CD14-positive monocyte (primary cell): ENCODE measurements at regions not wholly inside any gene's neighbourhood (a gene's known extent, or its start where the extent isn't known, plus 50 kb on each side); places are given as distances from the start of the nearest gene placed in this dataset.

Source experiments
- DNase-seq, 3 donors: peaks; one replicate each; pipeline ENCODE4 v3.0.0-alpha.2; 2011 to 2022
- H2AFZ ChIP-seq: 2 replicates; pipeline ENCODE4 v1.6.0; 2012; ENCODE audit warnings: mild to moderate bottlenecking, low read depth, low read length, inconsistent platforms; ENCODE audit not compliant: insufficient read depth, poor library complexity, severe bottlenecking
- H3K27ac ChIP-seq, 2 donors: 1 replicate in 1 of 2; 2 replicates in 1 of 2; pipeline ENCODE4 v1.5.1; 2012 to 2013; ENCODE audit warnings: low read length in 2 of 2, control low read depth in 1 of 2, inconsistent platforms in 1 of 2, low read depth in 1 of 2, mild to moderate bottlenecking in 1 of 2
- H3K27me3 ChIP-seq, 2 donors: one replicate each; pipeline versions ENCODE4 v1.6.0 to v1.6.1; 2011 to 2013; ENCODE audit warnings: low read length in 2 of 2; ENCODE audit not compliant: control insufficient read depth in 2 of 2, insufficient read depth in 2 of 2
- H3K36me3 ChIP-seq, 2 donors: replicated peaks in 1 of 2; 1 replicate in 1 of 2; 2 replicates in 1 of 2; pipeline versions ENCODE4 v1.5.1 to v1.6.1; 2012 to 2013; ENCODE audit warnings: low read length in 2 of 2, control low read depth in 1 of 2, inconsistent platforms in 1 of 2, mild to moderate bottlenecking in 1 of 2; ENCODE audit not compliant: insufficient read depth in 2 of 2, control insufficient read depth in 1 of 2
- H3K4me1 ChIP-seq, 2 donors: 1 replicate in 1 of 2; 2 replicates in 1 of 2; pipeline versions ENCODE4 v1.5.1 to v1.6.1; 2012 to 2013; ENCODE audit warnings: low read length in 2 of 2, control low read depth in 1 of 2, inconsistent platforms in 1 of 2, mild to moderate bottlenecking in 1 of 2, moderate library complexity in 1 of 2; ENCODE audit not compliant: insufficient read depth in 2 of 2, control insufficient read depth in 1 of 2
- H3K4me2 ChIP-seq: replicated peaks from 2 replicates; pipeline ENCODE3; 2012; ENCODE audit warnings: low read length, moderate library complexity, mild to moderate bottlenecking; ENCODE audit not compliant: poor library complexity, severe bottlenecking; ENCODE audit errors: extremely low read depth
- H3K4me3 ChIP-seq, 3 experiments: fragments of 200-600 bp in 1 of 3; sonication (generic) in 1 of 3; replicated peaks in 1 of 3; 1 replicate in 2 of 3; 2 replicates in 1 of 3; pipeline ENCODE4 v1.5.1; 2011 to 2013; ENCODE audit warnings: low read length in 3 of 3, mild to moderate bottlenecking in 3 of 3, control low read depth in 2 of 3, low read depth in 2 of 3, inconsistent platforms in 1 of 3, moderate library complexity in 1 of 3
- H3K79me2 ChIP-seq: 2 replicates; pipeline ENCODE4 v1.6.0; 2012; ENCODE audit warnings: mild to moderate bottlenecking, control low read depth, inconsistent platforms, low read length, moderate library complexity; ENCODE audit not compliant: insufficient read depth
- H3K9ac ChIP-seq: 2 replicates; pipeline ENCODE4 v1.6.0; 2017; ENCODE audit warnings: low read length, mild to moderate bottlenecking; ENCODE audit not compliant: insufficient read depth, poor library complexity, severe bottlenecking
- H3K9me3 ChIP-seq, 2 donors: replicated peaks in 1 of 2; 1 replicate in 1 of 2; 2 replicates in 1 of 2; pipeline versions ENCODE4 v1.5.1 to v1.6.1; 2012 to 2013; ENCODE audit warnings: low read length in 2 of 2, control low read depth in 1 of 2; ENCODE audit not compliant: control insufficient read depth in 1 of 2, insufficient read depth in 1 of 2
- H4K20me1 ChIP-seq: 2 replicates; pipeline ENCODE4 v1.6.0; 2012; ENCODE audit warnings: mild to moderate bottlenecking, low read length, control low read depth, moderate library complexity; ENCODE audit not compliant: insufficient read depth
- H3K27ac Mint-ChIP-seq, 7 donors: one replicate each; pipeline ENCODE4 v1.8.0; 2020; ENCODE audit warnings: mild to moderate bottlenecking in 7 of 7, mixed read lengths in 7 of 7, moderate library complexity in 6 of 7, inconsistent platforms in 2 of 7
- H3K27me3 Mint-ChIP-seq, 3 donors: one replicate each; pipeline ENCODE4 v1.8.0; 2021 to 2022; ENCODE audit warnings: low read depth in 3 of 3, mild to moderate bottlenecking in 3 of 3, mixed read lengths in 3 of 3, moderate library complexity in 3 of 3, inconsistent platforms in 1 of 3
- H3K36me3 Mint-ChIP-seq, 2 donors: one replicate each; pipeline ENCODE4 v1.8.0; 2020; ENCODE audit warnings: mixed read lengths in 2 of 2, inconsistent platforms in 1 of 2, mild to moderate bottlenecking in 1 of 2
- H3K4me1 Mint-ChIP-seq: one replicate; pipeline ENCODE4 v1.8.0; 2020; ENCODE audit warnings: mild to moderate bottlenecking, mixed read lengths
- H3K4me3 Mint-ChIP-seq, 2 donors: one replicate each; pipeline ENCODE4 v1.8.0; 2020; ENCODE audit warnings: mild to moderate bottlenecking in 2 of 2, mixed read lengths in 2 of 2, moderate library complexity in 1 of 2
- H3K9me3 Mint-ChIP-seq, 7 donors: one replicate each; pipeline ENCODE4 v1.8.0; 2020 to 2022; ENCODE audit warnings: mixed read lengths in 7 of 7, mild to moderate bottlenecking in 6 of 7, moderate library complexity in 6 of 7, inconsistent platforms in 2 of 7
- WGBS: methylation state at CpG from one replicate; pipeline ENCODE4 v1.1.5; 2013; ENCODE audit warnings: missing lambda C conversion rate; ENCODE audit not compliant: insufficient coverage; 5-methylcytosine and 5-hydroxymethylcytosine counted together
- intact Hi-C, 2 donors: fragments of 100-400 bp; cut with micrococcal nuclease; formaldehyde crosslinking; loops; one replicate each; pipeline versions ENCODE4 v1.15.0 to v1.15.1; 2023
- TF ChIP-seq, protein P1 (sequence below): fragments of 200-600 bp; IDR thresholded peaks from one replicate; pipeline ENCODE4 v1.8.0; 2022; ENCODE audit warnings: antibody characterized with exemption, mild to moderate bottlenecking

DNA sequence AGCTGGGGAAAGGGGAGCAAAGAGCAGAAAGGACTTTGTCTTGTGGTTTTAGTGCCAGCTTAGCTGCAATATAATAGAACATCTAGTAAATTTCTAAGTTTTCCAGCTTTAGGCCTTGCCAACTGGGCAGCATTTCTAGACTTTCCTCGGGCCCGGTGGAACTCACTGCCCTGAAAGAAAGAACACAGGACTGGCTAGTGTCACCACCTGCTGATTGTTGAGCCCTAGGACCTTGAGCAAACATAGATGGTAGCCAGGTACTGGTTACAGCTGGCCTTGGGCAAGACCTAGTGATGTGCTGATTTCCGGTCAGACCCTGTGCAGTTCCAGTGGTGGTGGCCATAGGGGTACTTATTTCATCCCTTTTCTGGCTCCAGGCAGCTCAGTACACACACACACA, 753.2 kb upstream of the B3GALT2 start:
- no peaks in the 10 kb centered on the region for H3K27me3 ChIP-seq
- H3K4me1 ChIP-seq: no peaks in the 10 kb centered on the region
- no peaks in the 10 kb centered on the region for H3K4me1 Mint-ChIP-seq
- no peak overlapping the region for H3K27ac ChIP-seq
- 100% methylated on average over 2 of the region's 3 CpGs for WGBS
- TF ChIP-seq, protein P1, sequence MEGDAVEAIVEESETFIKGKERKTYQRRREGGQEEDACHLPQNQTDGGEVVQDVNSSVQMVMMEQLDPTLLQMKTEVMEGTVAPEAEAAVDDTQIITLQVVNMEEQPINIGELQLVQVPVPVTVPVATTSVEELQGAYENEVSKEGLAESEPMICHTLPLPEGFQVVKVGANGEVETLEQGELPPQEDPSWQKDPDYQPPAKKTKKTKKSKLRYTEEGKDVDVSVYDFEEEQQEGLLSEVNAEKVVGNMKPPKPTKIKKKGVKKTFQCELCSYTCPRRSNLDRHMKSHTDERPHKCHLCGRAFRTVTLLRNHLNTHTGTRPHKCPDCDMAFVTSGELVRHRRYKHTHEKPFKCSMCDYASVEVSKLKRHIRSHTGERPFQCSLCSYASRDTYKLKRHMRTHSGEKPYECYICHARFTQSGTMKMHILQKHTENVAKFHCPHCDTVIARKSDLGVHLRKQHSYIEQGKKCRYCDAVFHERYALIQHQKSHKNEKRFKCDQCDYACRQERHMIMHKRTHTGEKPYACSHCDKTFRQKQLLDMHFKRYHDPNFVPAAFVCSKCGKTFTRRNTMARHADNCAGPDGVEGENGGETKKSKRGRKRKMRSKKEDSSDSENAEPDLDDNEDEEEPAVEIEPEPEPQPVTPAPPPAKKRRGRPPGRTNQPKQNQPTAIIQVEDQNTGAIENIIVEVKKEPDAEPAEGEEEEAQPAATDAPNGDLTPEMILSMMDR: no peak
- H3K36me3 Mint-ChIP-seq: no peaks in the 10 kb centered on the region
- H3K9me3 ChIP-seq: peaks cover 0 to 14% of the 10 kb centered on the region in 2 donors
- H3K79me2 ChIP-seq: no peaks in the 10 kb centered on the region
- no peak for DNase-seq
- H3K4me3 Mint-ChIP-seq: no peak overlapping the region
- H3K36me3 ChIP-seq: no peaks in the 10 kb centered on the region
- no peak overlapping the region for H3K9ac ChIP-seq
- no peaks in the 10 kb centered on the region for H4K20me1 ChIP-seq
- no peak overlapping the region for H2AFZ ChIP-seq
- no peak overlapping the region for H3K4me2 ChIP-seq
- no peak overlapping the region for H3K27ac Mint-ChIP-seq
- no peak overlapping the region for H3K4me3 ChIP-seq
- H3K27me3 Mint-ChIP-seq: no peaks in the 10 kb centered on the region
- H3K9me3 Mint-ChIP-seq: peaks cover 0 to 13% (median 9%) of the 10 kb centered on the region in 7 donors
- intact Hi-C loops: no loop called here

DNA sequence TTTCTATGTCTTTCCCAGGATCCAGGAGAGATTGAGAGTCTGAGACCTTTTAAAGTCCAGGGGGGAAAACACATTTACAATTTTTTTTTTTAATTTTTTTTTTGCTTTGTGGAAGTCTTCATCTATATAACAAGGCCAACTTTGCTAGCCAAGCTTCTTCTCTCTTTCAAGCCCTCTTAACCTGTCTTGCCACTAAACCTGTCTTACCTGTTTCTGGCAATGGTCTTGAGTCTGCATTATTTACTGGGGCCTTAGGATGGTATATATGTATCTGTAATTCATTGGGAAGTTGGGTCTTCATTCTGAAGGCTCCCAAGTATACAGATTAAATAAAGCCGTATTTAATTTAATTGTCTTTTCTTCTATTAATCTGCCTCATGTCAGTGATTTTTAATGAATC, 750.9 kb upstream of the B3GALT2 start:
- Mint-ChIP-seq H3K27me3 (no peaks in the 10 kb centered on the region), H3K4me3 (no peak overlapping the region), H3K9me3 (peaks cover 0 to 11% (median 7%) of the 10 kb centered on the region in 7 donors), H3K4me1 (no peaks in the 10 kb centered on the region), H3K36me3 (no peaks in the 10 kb centered on the region), H3K27ac (no peak overlapping the region)
- Histone ChIP-seq H2AFZ (no peak overlapping the region), H3K79me2 (no peaks in the 10 kb centered on the region), H3K4me3 (no peak overlapping the region), H3K9me3 (peaks cover 0 to 12% of the 10 kb centered on the region in 2 donors), H3K4me2 (no peak overlapping the region), H3K9ac (no peak overlapping the region), H3K4me1 (no peaks in the 10 kb centered on the region), H4K20me1 (no peaks in the 10 kb centered on the region), H3K27me3 (no peaks in the 10 kb centered on the region), H3K27ac (no peak overlapping the region), H3K36me3 (no peaks in the 10 kb centered on the region)
- TF ChIP-seq, protein P1: no peak
- intact Hi-C loops: no loop called here
- DNase-seq: no peak
- WGBS: no CpG with 5 or more reads among the region's 1 CpG
